A673 (cell line): ENCODE measurements at regions not wholly inside any gene's neighbourhood (a gene's known extent, or its start where the extent isn't known, plus 50 kb on each side); places are given as distances from the start of the nearest gene placed in this dataset.

Experiments used
- BruUV-seq: library from RNA; stranded (reverse); fragments of 400-500 nt; replicated peaks from 2 replicates; lab custom pipeline; 2021; lab: Mats Ljungman, UMichigan
- CTCF ChIA-PET: fragments of 300-600 bp; sonication (Branson Sonifier 250); formaldehyde crosslinking; loops from one replicate; lab custom pipeline; 2022; ENCODE audit warnings: antibody characterized with exemption; lab: Charles Lee
- POLR2A ChIA-PET: fragments of 300-600 bp; sonication (Branson Sonifier 250); formaldehyde crosslinking; loops from one replicate; lab custom pipeline; 2022; ENCODE audit warnings: antibody characterized with exemption; ENCODE audit not compliant: low non-redundant PET; lab: Charles Lee
- DNase-seq: peaks from one replicate; pipeline ENCODE4 v3.0.0-alpha.2; 2015; ENCODE audit warnings: low spot score
- H3K27ac ChIP-seq: fragments of 200-600 bp; sonication (generic); 2 replicates; pipeline ENCODE4 v1.5.1; 2016; ENCODE audit warnings: mixed run types, low read depth, mild to moderate bottlenecking, mixed read lengths, antibody characterized with exemption, low read length; ENCODE audit not compliant: poor library complexity, severe bottlenecking
- H3K27me3 ChIP-seq: fragments of 200-600 bp; sonication (generic); replicated peaks from 2 replicates; pipeline ENCODE4 v1.6.1; 2017; ENCODE audit warnings: mixed run types, low read depth, mild to moderate bottlenecking, mixed read lengths, antibody characterized with exemption, low read length; ENCODE audit not compliant: insufficient read depth, poor library complexity
- H3K36me3 ChIP-seq: fragments of 200-600 bp; sonication (generic); 2 replicates; pipeline ENCODE4 v1.6.1; 2016; ENCODE audit warnings: mixed run types, mild to moderate bottlenecking, mixed read lengths, antibody characterized with exemption, low read length; ENCODE audit not compliant: insufficient read depth, poor library complexity, severe bottlenecking
- H3K4me1 ChIP-seq: fragments of 200-600 bp; sonication (generic); 2 replicates; pipeline ENCODE4 v1.6.1; 2017; ENCODE audit warnings: mixed run types, mild to moderate bottlenecking, mixed read lengths, antibody characterized with exemption, low read length; ENCODE audit not compliant: insufficient read depth, poor library complexity, severe bottlenecking
- H3K4me3 ChIP-seq: fragments of 200-600 bp; sonication (generic); 2 replicates; pipeline ENCODE4 v1.5.1; 2016; ENCODE audit warnings: low read depth, mixed run types, mild to moderate bottlenecking, mixed read lengths, low read length; ENCODE audit not compliant: poor library complexity, severe bottlenecking
- H3K9me3 ChIP-seq: fragments of 200-600 bp; sonication (generic); 2 replicates; pipeline ENCODE4 v1.6.1; 2016; ENCODE audit warnings: mixed run types, low read depth, mild to moderate bottlenecking, mixed read lengths, antibody characterized with exemption, low read length; ENCODE audit not compliant: poor library complexity, severe bottlenecking
- EZH2 ChIP-seq: fragments of 200-600 bp; sonication (generic); IDR thresholded peaks from 2 replicates; pipeline ENCODE4 v1.6.1; 2017; ENCODE audit warnings: borderline replicate concordance, low read depth, mild to moderate bottlenecking, mixed read lengths, antibody characterized with exemption, low read length; ENCODE audit not compliant: poor library complexity, severe bottlenecking
- intact Hi-C: fragments of 100-400 bp; cut with micrococcal nuclease; formaldehyde crosslinking; loops from one replicate; pipeline ENCODE4 v1.10.0; 2022; ENCODE audit not compliant: unreplicated experiment
- TF ChIP-seq, protein P1 (sequence below): fragments of 300-800, 200-600 bp; sonication (generic); conservative IDR thresholded peaks from 2 replicates; pipeline ENCODE4 v1.5.1; 2017; ENCODE audit warnings: low read depth, mild to moderate bottlenecking, antibody characterized with exemption, low read length, moderate library complexity, mixed read lengths

DNA sequence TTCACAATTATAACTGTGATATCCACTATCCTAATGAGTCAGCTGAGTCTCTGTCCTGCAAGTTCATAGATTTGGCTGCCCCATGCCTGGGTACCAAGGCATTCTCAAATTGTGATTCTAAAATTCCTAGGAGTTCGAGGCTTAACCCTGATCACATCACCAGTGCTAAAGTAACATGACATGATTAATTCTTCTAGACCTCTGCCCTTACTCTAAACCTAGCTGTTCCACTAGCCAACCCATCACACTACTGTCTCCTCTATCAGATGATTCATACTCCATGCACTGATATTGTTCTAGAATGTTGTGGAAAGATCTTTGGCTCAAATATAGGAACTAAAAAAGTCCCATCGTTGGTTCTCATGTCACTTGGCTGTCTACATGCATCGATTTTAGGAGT, 487.6 kb downstream of the PIK3C3 start:
- TF ChIP-seq, protein P1, sequence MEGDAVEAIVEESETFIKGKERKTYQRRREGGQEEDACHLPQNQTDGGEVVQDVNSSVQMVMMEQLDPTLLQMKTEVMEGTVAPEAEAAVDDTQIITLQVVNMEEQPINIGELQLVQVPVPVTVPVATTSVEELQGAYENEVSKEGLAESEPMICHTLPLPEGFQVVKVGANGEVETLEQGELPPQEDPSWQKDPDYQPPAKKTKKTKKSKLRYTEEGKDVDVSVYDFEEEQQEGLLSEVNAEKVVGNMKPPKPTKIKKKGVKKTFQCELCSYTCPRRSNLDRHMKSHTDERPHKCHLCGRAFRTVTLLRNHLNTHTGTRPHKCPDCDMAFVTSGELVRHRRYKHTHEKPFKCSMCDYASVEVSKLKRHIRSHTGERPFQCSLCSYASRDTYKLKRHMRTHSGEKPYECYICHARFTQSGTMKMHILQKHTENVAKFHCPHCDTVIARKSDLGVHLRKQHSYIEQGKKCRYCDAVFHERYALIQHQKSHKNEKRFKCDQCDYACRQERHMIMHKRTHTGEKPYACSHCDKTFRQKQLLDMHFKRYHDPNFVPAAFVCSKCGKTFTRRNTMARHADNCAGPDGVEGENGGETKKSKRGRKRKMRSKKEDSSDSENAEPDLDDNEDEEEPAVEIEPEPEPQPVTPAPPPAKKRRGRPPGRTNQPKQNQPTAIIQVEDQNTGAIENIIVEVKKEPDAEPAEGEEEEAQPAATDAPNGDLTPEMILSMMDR: no peak
- TF ChIP-seq EZH2: no peak

GRCh38 chr18:42444349-42444748, 489.3 kb downstream of the PIK3C3 start:
- Histone ChIP-seq H3K4me1 (no peaks in the 10 kb centered on the region), H3K9me3 (peaks cover 5% of the 10 kb centered on the region), H3K36me3 (no peaks in the 10 kb centered on the region), H3K27ac (no peak overlapping the region), H3K4me3 (no peak overlapping the region), H3K27me3 (no peaks in the 10 kb centered on the region)
- no peak for TF ChIP-seq EZH2
- TF ChIP-seq, protein P1: no peak
- POLR2A ChIA-PET: no interaction called here
- no peak for DNase-seq
- intact Hi-C loops: no loop called here
- CTCF ChIA-PET: no interaction called here
- no TSS peak for BruUV-seq

More for the DNA sequence above, 487.6 kb downstream of the PIK3C3 start:
- Histone ChIP-seq H3K4me3 (no peak overlapping the region), H3K27ac (no peak overlapping the region), H3K36me3 (no peaks in the 10 kb centered on the region), H3K4me1 (no peaks in the 10 kb centered on the region), H3K27me3 (no peaks in the 10 kb centered on the region), H3K9me3 (peaks cover 3% of the 10 kb centered on the region)
- POLR2A ChIA-PET: no interaction called here
- DNase-seq: no peak
- no TSS peak for BruUV-seq
- CTCF ChIA-PET: no interaction called here
- intact Hi-C loops: no loop called here

GRCh38 chr18:42445359-42445758, 490.3 kb downstream of the PIK3C3 start:
- intact Hi-C loops: no loop called here
- Histone ChIP-seq H3K36me3 (no peaks in the 10 kb centered on the region), H3K9me3 (peaks cover 5% of the 10 kb centered on the region), H3K4me3 (no peak overlapping the region), H3K4me1 (no peaks in the 10 kb centered on the region), H3K27ac (no peak overlapping the region), H3K27me3 (no peaks in the 10 kb centered on the region)
- ChIA-PET POLR2A (no interaction called here), CTCF (no interaction called here)
- no peak for TF ChIP-seq EZH2
- TF ChIP-seq, protein P1: no peak
- no TSS peak for BruUV-seq
- DNase-seq: no peak
